MV-4-11 (cell line): ENCODE measurements at regions not wholly inside any gene's neighbourhood (a gene's known extent, or its start where the extent isn't known, plus 50 kb on each side); places are given as distances from the start of the nearest gene placed in this dataset.
"Not testable (repeated sequence)": the region's sequence is repeated elsewhere in the genome, so short reads cannot be mapped to it uniquely, and the experiment has no call there.

Experiments
- DNase-seq: peaks from one replicate; lab custom pipeline; 2025; lab: John Stamatoyannopoulos, UW

DNA sequence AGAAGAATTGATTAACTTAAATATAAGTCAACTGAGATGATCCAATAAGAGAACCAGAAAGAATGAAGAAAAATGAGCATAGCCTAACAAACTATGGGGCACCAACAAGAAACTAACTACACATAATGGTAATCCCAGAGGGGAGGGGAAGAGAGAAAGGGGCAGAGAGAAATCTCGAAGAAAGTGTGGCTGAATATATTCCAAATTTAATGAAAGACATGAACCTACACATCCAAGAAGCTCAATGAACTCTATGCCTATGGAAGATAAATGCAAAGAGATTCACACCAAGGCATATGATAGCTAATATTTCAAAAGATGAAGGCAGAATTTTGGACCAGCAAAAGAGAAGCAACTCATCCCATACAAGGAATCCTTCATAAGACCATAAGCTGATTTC lies 649.2 kb downstream of the ZEB2 start:
- DNase-seq, result no peak

DNA sequence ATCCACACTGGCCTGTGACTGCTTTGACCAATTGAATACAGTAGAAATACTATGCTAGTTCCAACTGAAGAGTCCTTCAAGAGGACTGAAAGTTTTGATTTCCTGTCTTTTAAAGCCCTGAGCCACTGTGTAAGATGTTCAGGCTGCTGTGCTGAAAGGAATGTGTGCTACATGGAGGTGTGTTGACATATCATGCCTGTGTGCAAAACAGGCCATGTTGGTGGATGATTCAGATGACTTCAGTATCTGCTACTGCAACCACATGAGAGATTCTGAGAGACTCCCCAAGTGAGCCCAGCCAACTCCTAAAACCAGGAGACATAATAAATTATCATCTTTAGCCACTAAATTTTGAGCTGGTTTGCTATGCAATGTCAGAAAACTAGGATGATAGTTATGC lies 662.9 kb downstream of the ZEB2 start:
- DNase-seq, result no peak

DNA sequence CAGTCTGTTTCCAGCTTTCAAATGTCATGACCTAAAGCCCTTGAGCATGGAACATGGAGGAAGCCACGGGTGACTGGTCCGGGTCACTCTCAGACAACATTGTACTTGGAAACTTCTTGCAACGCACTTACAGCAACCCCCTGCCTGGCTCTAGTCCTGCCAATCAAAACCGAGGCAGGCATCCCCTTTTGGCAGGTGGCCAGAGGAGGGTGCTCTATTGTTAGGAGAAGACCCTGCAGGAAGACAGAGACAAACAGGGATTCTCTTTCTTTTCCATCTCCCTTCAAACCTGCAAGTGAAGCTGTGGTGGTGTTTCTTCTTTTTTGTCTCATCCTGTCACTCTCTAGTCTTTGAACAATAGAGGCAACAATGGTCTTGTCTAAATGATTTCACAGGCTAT lies 667.2 kb downstream of the ZEB2 start:
- no peak for DNase-seq

DNA sequence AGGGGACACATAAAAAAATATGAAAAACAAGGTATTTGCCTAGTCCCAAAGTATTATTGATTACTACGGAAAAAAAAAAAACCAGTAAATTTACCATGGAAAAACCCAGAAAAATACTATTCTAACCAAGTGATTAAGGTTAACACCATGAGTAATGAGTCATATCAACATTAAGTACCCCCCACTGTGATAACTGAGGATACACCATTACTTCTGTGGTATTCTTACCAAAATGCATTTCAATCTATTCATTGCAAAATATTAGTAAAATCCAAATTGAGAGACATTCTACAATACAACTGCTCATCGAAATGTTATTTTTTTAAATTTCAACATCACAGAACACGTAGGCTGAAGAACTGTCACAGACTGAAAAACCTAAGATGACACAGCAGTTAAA lies 669.8 kb downstream of the ZEB2 start:
- DNase-seq, result no peak

DNA sequence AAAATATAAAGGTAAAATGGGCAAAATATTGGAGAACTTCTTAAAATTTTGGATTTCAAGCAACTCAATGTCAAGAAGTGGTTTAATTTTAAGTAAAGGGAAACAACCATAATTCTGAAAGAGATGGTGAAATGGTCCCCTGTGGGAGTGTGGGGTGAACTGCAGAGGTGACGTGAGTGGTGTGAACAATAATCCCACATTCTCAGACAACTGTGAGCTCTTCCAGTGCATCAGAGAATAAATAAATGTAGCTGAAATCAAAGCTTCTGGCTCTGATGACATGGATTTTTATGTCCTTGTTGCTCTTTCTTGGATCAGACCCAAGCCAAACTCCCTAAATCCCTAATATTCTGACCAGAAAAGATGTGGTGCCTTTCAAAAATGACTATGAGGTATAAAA lies 672.7 kb downstream of the ZEB2 start:
- DNase-seq, result no peak

DNA sequence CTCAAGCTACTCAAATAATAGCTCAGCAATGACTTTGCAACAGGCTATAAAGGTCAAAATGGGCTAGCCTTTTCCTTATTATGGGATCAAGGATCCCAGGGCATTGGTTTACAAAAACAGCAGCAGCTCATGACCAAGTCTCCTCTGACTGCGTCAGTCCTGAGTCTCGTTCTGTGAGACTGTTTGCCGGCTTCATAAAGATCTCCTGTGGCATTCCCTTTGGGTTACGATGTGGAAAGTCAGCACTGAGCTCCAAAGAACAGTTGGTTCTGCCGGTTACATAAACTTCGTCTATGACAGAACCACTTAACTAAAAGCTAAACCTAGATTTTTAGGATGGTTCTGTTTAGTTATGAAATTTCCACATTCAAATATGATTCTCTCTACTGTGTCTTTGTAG lies 674.9 kb downstream of the ZEB2 start:
- no peak for DNase-seq

DNA sequence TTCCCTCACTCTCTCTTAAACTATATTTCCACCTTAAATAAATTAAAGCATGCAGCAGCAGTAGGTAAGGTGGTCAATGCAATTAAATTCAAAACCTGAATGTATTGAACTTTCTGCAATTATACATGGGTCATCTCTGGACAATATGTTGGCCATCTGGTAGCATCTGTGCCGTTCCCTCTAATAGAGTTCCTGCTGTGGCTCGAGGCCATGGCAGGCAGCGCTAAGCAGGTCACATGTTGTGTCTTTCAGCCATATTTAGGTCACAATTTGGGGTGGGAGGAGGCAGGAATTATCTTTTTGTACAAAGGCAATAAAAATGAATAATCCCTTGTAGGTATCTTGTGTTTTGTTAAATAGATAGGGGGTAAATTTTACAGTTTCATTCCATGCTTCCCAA lies 676.2 kb downstream of the ZEB2 start:
- DNase-seq, result no peak

DNA sequence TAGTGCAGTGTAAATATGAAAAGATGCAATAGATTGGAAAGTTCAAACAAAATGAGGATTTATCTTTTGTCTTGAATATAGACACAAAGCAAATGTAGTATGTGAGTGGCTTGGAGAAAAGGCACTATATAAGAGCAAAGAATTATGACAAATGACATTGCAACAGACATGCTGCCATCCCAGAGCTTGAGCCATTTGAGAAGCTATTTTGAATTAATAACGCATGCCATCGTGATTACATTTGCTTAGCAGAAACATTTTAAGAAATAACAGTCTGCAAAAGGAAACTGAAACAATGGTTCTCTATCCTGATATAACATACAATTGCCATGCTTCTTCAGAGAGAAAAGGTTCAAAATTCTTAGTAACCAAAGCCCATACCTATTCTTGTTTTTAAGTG lies 677.1 kb downstream of the ZEB2 start:
- DNase-seq, result no peak

DNA sequence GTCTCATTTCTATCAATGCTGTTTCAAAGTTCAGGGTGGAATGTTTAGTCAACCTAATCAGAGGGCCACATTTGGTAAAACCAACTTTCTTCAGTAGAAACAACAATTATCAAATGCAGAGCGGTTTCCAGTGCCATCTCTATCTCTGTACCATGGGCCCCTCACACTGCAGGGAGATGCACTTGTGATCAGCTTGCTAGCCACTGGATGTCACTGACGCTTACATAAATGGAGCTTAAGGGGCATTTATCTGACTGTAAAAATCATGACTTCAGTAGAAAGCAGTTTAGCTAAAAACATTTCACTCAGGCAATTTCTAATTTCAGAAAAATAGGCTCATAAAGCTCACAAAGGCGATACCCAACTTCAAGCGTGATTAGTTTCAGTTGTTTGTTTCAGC lies 678.0 kb downstream of the ZEB2 start:
- no peak for DNase-seq

DNA sequence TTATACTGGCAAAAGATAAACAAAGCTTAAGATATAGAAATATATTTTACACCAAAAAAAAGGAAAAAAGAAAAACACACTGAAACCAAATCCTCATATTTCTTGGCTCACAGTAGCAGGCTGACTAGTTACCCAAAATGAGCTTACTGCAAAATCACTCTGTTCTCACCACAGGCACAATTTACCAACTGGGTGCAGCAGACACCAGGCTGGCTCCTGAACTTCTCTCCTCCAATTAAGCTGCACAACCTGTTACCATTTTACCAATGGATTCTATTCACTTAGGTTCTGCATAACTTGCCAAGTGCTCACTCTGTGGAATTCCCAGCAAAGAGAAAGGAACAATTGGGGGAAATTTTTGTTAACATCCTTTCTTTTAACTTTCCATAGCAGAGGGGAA lies 679.3 kb downstream of the ZEB2 start:
- DNase-seq, result no peak

DNA sequence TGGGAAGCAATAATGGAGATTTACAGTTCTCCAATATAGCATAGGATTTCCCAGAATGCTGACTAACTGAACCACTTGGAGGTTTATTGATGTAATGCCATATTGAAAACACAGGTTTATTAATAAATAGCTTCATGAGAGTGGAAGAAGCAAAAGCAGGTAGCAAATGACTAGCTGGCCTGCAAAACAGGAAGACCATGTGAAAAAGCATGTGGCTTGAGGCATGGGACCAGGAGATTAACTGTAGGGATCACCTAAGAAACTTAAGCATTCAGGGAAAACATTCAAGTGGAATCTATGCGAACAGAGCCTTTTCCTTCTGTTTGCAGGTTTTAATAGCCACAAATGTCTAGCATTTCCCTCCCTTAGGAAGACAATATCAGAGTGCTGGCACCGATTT lies 679.7 kb downstream of the ZEB2 start:
- DNase-seq, result no peak

DNA sequence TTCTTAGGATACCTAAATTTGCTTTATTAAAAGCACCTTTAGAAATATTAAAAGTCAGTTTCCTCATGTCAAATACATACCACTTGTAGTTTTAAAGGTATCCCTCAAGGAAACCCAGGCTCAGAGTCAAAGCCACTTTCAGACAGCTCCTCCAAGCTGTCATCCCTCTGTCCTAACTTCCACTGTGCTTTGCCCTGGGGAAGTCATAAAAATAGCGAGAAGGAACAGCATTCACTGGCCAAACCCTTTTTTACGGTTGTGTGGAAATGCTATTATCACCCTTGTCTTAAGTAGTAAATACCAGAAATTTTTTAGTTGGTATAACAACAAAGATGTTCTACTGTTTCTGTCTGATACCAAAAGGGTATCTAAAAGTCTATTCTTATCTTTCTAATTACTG lies 680.5 kb downstream of the ZEB2 start:
- no peak for DNase-seq

DNA sequence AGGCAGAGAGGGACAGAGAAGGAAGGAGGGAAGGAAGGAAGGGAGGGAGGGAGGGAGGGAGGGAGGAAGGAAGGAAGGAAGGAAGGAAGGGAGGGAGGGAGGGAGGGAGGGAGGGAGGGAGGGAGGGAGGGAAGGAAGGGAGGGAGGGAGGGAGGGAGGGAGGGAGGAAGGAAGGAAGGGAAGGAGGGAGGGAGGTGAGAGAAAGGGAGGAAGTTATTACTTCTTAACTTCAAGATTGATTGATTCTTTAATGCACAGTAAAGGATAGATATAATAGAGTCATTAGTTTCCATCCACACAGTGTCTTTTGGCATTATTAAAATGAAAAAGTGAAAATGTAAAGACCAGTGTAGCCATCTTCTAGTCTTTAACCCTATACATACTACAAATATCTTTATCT lies 682.9 kb downstream of the ZEB2 start:
- not testable (repeated sequence) for DNase-seq

DNA sequence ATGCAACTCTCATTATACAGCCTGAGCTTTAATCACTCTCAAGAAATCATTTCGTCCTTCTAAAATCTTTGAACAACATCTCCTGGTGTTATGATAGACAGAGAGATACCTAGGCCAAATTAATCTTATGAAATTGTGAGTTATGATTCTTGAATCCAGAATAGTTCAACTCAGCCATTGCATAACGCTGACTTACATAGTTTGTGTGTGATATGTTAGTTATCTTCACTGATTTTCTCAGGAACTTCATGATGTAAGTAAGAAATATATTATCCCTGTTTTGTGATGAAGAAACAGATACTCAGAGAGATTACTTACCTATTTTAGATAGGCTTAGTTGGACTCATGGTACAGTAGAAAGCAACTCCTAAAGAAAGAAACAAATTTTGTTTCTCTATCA lies 684.4 kb downstream of the ZEB2 start:
- no peak for DNase-seq

DNA sequence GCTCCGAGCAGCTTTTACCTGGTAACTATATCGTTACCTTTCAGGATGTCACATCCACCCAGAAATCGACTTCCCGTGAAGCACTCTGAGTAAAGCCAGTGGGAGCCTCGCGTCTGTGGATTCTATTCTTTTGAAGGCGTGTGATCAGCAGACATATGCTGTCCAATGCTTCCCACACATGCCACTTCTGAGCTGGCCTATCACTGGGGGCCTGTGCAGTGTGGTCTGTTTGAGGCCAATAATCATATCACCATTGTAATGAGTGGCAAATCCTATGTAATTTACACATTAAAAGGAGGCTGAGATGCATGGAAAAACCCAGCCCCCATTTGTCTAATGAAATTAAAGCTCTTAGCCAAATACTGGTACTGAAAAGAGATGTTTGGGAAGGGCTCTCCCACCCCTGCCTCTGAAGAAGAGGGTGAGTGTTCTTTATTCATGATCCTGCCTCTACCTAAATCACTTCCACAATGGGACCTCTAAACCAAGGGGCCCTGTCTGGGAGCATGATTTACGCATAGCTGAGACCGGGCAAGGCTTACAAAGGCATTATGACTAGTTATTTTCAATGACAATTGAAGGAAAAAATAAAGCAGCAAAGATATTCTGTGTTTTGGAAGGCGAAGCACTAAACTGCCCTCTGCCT lies 686.8 kb downstream of the ZEB2 start:
- DNase-seq, result no peak

DNA sequence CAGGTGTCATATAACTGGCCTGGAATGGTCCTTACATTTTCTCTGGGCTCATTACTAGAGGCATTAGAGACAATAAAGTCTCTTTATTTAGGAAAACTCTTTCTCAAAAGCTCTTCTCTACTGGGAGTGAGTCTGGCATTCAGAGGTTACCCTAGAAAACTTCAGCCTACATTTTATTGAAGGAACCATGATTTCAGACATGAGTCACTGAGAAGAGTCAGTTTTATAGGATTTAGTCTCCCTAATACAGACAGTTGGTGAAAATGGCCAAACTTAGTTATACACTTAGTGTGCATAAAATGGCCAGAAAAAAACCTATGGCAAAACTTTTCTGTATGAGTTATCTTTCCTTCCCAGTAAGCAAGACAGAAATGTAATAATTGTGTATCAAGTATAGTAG lies 689.4 kb downstream of the ZEB2 start:
- DNase-seq, result no peak

DNA sequence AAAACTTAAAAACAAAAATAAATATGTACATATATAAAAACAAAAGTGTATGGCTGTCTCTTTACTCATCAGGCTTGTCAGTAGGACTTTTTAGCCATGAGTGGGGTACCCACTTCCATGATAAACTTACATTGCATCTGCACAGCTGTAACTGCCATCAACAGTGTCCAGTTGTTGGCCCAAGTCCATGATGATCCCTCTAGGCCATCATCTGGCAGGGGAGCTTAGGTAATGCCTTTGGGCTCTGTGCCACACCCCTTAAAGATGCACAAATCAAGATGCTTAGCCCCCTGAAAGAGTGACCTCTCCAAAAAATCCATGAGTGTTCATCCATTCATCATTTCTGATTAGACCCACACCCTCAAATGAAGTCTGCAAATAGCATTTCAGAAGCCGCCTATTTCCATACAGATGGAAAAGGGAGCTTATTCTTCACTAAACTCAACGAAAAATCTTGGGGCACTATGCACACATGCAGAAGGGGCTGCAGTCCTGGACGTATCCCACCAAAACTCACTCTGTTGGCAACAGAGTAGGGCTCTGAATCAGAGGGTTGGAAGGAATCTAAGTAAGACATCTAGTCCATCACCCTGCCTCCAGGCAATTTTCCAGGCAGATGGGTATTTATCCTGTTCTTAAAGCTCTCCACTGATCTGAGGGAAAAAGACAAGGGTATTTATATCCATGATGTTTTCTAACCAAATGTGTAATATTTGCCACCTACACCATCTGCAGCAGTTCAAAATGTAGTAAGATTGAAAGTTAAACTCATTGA lies 691.0 kb downstream of the ZEB2 start:
- no peak for DNase-seq

DNA sequence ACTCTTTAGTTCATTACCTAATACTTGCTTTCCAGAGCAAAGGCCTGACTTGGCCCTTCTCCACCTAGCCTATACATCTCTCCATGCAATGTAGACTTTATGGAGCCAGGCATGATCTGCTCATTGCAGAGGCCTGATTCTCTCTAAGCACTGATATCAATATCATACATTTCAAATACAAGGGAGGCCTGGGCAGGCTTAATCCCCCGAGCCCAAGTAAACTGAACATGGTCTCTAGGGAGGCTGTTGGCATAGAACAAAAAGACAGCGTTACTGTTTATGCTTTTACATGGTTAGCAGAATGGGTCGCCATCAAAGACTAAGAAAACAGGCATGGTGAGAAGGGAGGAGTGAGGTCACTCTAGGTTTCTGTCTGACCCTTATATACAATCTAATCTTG lies 695.1 kb downstream of the ZEB2 start:
- no peak for DNase-seq

DNA sequence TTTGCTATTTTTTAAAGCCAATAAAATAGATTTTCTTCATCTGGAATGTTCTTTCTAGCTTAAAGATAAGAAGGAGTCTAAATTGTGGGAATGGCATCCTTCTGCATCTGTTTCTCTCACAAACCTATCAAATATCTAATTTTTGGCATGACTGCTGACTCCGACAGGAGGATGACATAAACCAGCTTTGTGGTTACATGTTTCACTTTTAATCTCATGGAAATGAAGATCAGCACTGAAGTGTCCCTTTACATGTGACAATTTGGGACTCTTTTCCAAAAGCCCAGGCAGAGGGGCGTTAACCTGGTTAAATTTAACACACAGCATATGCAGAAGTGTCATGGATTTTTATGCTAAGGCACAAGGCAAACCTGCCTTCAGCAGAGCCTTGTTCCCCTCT lies 694.7 kb downstream of the ARHGAP15 start:
- DNase-seq, result no peak

DNA sequence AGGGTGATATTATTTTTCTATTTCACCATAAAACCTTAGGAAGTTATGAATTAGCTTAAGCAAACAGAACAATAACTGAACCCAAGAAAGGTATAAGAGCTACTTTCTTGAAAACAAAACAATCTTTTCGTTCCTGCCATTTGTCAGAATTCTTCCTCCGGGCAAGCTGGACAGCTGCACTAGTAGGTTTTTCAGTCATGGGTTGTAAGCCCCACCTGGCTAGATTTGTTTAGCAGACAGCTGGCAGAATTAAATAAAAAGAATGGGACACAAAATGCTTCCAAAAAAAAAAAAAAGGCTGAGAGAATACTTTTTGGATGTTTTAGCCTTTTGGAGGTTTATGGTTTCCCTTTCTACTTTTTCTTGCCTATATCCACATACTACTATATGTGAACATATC lies 694.1 kb downstream of the ARHGAP15 start:
- no peak for DNase-seq

DNA sequence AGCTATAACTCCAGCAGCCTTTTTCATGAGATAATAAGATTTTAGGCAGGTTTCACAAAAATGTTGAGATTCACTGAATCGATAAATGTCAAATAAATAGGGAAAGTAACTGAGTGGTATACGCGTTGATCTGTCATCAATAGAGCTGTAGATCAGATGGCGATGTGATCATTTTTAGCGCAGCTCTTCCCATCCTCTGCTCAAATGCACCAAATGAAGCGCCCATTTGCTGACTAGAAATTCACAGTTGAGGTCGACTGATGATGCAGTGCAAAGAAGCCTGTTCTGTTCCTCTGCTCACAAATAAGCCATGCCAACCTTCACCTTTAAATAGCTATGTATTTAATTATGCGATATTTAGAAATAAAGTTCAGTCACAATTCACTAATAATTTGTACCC lies 693.5 kb downstream of the ARHGAP15 start:
- no peak for DNase-seq

DNA sequence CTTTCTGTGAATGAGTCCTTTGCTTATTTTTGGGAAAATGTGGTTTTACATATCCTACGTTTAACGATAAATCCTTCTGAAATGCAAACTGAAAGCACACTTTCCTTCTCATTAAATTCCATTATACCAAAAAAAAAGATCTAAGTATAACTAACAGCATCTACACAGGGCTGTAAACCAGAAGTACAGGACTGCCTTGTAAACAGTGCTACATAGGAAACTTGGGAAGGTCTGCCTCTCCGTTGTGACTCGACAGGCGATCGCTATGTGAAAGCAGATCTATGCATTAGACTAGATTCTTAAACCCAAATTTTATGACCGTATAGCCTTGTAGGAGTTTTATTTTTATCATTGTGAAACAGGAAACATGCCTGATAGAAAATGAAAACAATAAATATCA lies 690.5 kb downstream of the ARHGAP15 start:
- no peak for DNase-seq

DNA sequence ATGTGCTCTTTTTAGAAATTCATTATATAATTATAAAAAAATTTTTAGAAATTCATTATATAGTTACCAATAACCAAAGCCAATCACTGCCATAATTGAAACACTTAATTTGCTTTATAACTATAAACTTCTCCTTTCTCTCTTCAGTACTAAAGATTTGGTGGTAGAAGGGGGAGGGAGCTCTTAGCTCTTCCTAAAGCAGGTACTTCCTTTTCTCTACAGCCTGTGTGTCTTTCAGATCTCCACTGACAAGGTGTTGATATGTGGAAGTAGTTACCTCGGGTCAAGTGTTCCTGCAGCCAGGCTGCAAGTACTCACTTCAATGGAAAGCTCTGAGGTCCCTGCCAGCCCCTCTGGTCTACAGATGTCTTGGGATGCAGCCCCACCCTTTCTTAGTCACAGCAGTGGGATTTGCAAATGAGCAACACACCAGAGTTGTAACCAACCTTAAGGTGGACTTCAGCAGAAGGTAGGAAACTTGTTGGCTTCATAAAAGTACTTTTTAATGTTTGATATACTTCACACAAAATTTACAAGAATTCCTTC lies 690.0 kb downstream of the ARHGAP15 start:
- DNase-seq, result no peak
